ENCODE measurements at regions not wholly inside any gene's neighbourhood (a gene's known extent, or its start where the extent isn't known, plus 50 kb on each side); places are given as distances from the start of the nearest gene placed in this dataset.
A peak's percentile ranks its signal among the peaks of the same experiment; 100 is the strongest.

DNA sequence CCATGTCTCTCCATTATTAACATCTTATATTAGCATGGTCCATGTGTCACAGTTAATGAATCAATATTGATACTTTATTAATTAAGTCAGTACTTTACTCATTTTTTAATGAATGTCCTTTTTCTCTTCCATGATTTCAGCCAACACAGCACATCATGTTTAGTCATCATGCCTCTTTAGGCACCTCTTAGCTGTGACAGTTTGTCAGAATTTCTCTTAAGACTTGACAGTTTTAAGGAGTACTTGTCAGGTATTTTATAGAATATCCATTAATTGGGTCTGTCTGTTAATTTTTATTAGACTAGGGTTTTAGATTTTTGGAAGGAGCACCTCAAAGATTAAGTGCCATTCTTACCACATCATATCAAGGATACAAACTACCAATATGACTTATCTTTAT is 729.4 kb downstream of the HACE1 start:
- no peaks in the 10 kb centered on the region for H3K36me3 ChIP-seq (ENCODE audit: control insufficient read depth, insufficient read depth, low read length)
- no peak overlapping the region for H3K4me3 ChIP-seq (ENCODE audit: low read length)
- no peak for DNase-seq (ENCODE audit: low read depth, low spot score)
- no peak overlapping the region for H3K27ac ChIP-seq (ENCODE audit: low read length)
- H3K9me3 ChIP-seq (ENCODE audit: control insufficient read depth, insufficient read depth, low read length): no peaks in the 10 kb centered on the region
- H3K27me3 ChIP-seq (ENCODE audit: control insufficient read depth, insufficient read depth, low read length): no peaks in the 10 kb centered on the region
- no peaks in the 10 kb centered on the region for H3K4me1 ChIP-seq (ENCODE audit: control insufficient read depth, insufficient read depth, low read length)

DNA sequence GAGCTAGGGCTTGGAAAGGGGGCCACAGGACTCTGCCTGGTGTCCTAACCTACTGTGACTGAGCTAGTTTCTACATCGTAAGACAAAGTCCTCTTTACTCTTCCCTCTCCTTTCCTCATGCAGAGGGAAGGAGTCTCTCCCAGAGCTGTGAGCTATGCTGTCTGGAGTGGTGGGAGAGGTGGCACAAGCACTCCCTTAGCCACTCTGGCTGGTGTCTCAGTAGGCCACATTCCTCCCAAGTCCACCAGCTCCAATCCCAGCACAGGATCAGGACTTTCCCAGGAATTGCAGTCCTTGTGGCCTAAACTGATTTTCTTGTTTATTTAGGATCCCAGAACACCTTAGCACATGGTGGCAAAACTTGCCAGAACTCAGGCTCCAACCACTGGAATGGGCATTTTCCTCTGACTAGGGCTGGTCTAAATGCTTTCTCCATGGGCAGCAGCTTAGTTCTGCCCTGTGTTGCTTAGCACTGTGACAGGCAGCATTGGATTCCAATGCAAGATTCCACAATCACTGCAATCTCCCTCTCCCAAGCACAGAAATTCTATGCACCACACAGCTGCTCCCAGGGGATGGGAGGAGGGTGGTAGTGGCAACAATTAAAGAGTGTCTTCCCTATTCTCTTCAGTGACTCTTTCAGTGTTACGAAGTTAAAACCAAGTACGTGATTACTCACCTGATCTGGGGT is 733.3 kb downstream of the HACE1 start:
- no peak for DNase-seq (ENCODE audit: low read depth, low spot score)

DNA sequence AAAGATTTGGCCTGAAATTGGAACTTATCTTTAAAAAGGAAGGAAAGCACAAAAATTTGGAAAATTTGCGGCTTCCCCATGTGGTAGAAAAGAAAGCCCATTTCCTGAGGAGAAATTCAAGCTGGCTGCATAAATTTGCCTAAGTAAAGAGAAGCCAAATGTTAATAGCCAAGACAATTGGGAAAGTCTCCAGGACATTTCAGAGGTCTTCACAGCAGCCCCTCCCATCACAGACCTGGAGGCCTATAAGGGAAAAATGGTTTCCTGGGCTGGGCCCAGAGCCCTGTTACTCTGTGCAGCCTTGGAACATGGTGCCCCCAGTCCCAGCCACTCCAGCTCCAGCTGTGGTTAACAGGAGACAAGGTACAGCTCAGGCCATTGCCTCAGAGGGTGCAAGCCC is 736.5 kb downstream of the HACE1 start:
- Histone ChIP-seq H3K36me3 (ENCODE audit: control insufficient read depth, insufficient read depth, low read length) (no peaks in the 10 kb centered on the region), H3K9me3 (ENCODE audit: control insufficient read depth, insufficient read depth, low read length) (no peaks in the 10 kb centered on the region), H3K4me3 (ENCODE audit: low read length) (no peak overlapping the region), H3K4me1 (ENCODE audit: control insufficient read depth, insufficient read depth, low read length) (peaks cover 2% of the 10 kb centered on the region; the same call in 1 of the 2 replicates), H3K27ac (ENCODE audit: low read length) (no peak overlapping the region), H3K27me3 (ENCODE audit: control insufficient read depth, insufficient read depth, low read length) (no peaks in the 10 kb centered on the region)
- WGBS (ENCODE audit: insufficient coverage, insufficient read length): no CpG with 5 or more reads among the region's 1 CpG
- peak; percentile 16 for DNase-seq (ENCODE audit: low read depth, low spot score)

More for the DNA sequence above, 733.3 kb downstream of the HACE1 start:
- Histone ChIP-seq H3K4me3 (ENCODE audit: low read length) (no peak overlapping the region), H3K27ac (ENCODE audit: low read length) (no peak overlapping the region), H3K9me3 (ENCODE audit: control insufficient read depth, insufficient read depth, low read length) (no peaks in the 10 kb centered on the region), H3K36me3 (ENCODE audit: control insufficient read depth, insufficient read depth, low read length) (no peaks in the 10 kb centered on the region), H3K27me3 (ENCODE audit: control insufficient read depth, insufficient read depth, low read length) (no peaks in the 10 kb centered on the region), H3K4me1 (ENCODE audit: control insufficient read depth, insufficient read depth, low read length) (peaks cover 2% of the 10 kb centered on the region; the same call in 1 of the 2 replicates)
- no CpG with 5 or more reads among the region's 3 CpGs for WGBS (ENCODE audit: insufficient coverage, insufficient read length)

DNA sequence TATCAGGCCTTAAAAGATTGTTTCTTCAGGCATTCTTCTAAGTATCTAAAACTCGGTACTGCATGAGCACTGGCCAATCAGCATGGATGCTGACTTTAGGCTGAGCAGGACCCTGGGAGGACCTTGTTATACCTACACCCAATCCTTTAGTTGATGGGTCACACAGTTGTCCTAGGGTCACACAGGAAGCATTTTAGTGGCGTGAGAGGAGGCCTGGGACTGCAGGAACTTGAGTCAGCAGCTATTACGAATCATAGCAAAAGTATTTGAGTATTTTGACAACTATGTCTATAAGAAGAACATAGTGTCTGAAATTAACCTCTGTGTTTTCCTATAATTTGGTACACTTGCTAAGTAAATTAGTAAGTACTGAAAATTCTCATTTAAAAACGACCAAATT is 741.4 kb downstream of the HACE1 start:
- no CpG with 5 or more reads among the region's 4 CpGs for WGBS (ENCODE audit: insufficient coverage, insufficient read length)

DNA sequence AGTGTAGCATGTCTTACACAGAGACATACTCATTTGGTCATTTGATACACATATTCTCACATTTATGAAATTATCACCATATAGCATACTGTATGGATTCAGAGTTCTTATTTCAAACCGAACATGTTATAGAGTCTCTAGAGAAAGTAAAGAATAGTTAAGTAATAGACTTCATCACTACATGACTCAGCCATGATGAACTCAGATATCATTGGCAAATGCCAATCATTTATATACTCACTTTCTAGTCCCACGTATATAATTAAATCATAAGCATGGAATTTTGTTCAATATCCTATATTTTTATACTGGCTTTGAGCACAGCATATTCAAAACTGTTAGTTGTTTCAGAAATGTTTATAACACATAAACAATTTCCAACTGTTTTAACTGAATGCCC is 749.9 kb downstream of the HACE1 start:
- no CpG with 5 or more reads among the region's 2 CpGs for WGBS (ENCODE audit: insufficient coverage, insufficient read length)
- Histone ChIP-seq H3K9me3 (ENCODE audit: control insufficient read depth, insufficient read depth, low read length) (no peaks in the 10 kb centered on the region), H3K27ac (ENCODE audit: low read length) (no peak overlapping the region), H3K4me3 (ENCODE audit: low read length) (no peak overlapping the region), H3K36me3 (ENCODE audit: control insufficient read depth, insufficient read depth, low read length) (no peaks in the 10 kb centered on the region), H3K4me1 (ENCODE audit: control insufficient read depth, insufficient read depth, low read length) (no peaks in the 10 kb centered on the region), H3K27me3 (ENCODE audit: control insufficient read depth, insufficient read depth, low read length) (no peaks in the 10 kb centered on the region)
- no peak for DNase-seq (ENCODE audit: low read depth, low spot score)

More for the DNA sequence above, 741.4 kb downstream of the HACE1 start:
- H3K27me3 ChIP-seq (ENCODE audit: control insufficient read depth, insufficient read depth, low read length): no peaks in the 10 kb centered on the region
- no peak overlapping the region for H3K27ac ChIP-seq (ENCODE audit: low read length)
- no peaks in the 10 kb centered on the region for H3K36me3 ChIP-seq (ENCODE audit: control insufficient read depth, insufficient read depth, low read length)
- H3K9me3 ChIP-seq (ENCODE audit: control insufficient read depth, insufficient read depth, low read length): no peaks in the 10 kb centered on the region
- H3K4me1 ChIP-seq (ENCODE audit: control insufficient read depth, insufficient read depth, low read length): no peaks in the 10 kb centered on the region
- no peak for DNase-seq (ENCODE audit: low read depth, low spot score)
- H3K4me3 ChIP-seq (ENCODE audit: low read length): no peak overlapping the region

DNA sequence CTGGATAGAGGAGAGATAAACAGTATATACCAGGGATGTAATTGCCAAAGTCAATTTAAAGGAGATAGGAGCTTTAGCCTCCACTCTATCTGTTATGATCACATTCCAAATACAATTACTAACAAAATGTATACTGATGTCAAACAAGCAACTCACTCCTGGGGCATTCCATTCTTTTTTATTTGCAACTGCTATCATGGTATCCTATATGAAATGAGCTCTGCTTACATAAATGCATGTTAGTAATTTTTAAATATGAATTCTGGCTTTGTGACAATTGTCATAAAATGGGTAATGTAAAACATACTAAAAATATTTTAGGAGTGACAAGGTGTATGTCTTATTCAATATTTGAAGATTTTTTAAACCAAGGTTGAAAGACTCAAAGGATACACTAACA is 751.1 kb downstream of the HACE1 start:
- Histone ChIP-seq H3K4me1 (ENCODE audit: control insufficient read depth, insufficient read depth, low read length) (no peaks in the 10 kb centered on the region), H3K4me3 (ENCODE audit: low read length) (no peak overlapping the region), H3K9me3 (ENCODE audit: control insufficient read depth, insufficient read depth, low read length) (no peaks in the 10 kb centered on the region), H3K27ac (ENCODE audit: low read length) (no peak overlapping the region), H3K27me3 (ENCODE audit: control insufficient read depth, insufficient read depth, low read length) (no peaks in the 10 kb centered on the region), H3K36me3 (ENCODE audit: control insufficient read depth, insufficient read depth, low read length) (no peaks in the 10 kb centered on the region)
- DNase-seq (ENCODE audit: low read depth, low spot score): no peak

DNA sequence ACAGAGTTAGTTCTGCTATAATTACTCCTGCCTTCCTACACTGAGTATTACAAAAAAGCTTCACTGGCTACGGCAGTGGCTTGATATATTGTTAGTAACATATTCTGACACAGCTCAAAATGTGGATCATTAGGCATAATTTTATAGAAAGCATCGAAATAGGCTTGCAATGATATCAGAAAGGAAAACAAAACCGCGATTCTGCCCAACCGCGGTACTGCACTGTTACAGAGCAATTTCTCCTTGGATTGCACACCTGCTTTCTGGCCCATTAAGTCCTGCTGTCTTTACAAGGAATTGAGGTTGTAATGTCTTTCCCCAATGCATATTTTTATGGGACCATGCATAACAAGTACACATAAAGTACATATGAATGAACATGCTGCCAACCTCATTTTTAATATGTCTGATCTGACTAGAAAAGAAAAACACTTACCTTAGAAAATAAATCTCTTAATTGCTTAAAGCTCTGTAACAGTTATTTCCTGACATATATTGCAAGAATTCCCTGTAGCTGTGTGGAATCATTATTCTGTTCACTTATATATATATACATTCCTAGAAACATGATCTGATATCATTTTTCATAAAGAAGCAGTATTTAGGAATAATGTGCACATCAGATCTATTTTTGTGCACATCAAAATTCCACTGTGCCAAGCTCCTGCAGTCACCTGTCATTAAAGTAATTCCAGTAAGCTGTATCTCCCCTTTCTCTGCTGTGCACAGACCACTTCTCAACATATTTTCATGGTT is 763.9 kb downstream of the HACE1 start:
- Histone ChIP-seq H3K9me3 (ENCODE audit: control insufficient read depth, insufficient read depth, low read length) (no peaks in the 10 kb centered on the region), H3K4me3 (ENCODE audit: low read length) (no peak overlapping the region), H3K27ac (ENCODE audit: low read length) (no peak overlapping the region), H3K36me3 (ENCODE audit: control insufficient read depth, insufficient read depth, low read length) (no peaks in the 10 kb centered on the region), H3K27me3 (ENCODE audit: control insufficient read depth, insufficient read depth, low read length) (no peaks in the 10 kb centered on the region), H3K4me1 (ENCODE audit: control insufficient read depth, insufficient read depth, low read length) (no peaks in the 10 kb centered on the region)
- WGBS (ENCODE audit: insufficient coverage, insufficient read length): no CpG with 5 or more reads among the region's 6 CpGs
- no peak for DNase-seq (ENCODE audit: low read depth, low spot score)

DNA sequence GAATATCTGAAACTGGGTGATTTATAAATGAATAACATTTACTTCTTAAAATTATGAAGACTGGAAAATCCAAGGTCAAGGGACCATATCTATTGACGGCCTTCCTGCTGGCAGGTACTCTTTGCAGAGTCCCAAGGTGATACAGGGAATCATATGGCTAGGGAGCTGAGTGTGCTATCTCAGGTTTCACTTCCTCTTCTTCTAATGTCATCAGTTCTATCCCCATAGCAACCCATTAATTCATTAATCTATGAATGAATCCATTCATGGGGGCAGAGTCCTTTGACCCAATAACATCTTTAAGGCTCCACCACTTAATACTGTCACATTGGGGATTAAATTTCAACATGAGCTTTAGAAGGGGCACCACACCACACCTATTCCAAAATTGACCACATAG is 772.0 kb downstream of the HACE1 start:
- no peak for DNase-seq (ENCODE audit: low read depth, low spot score)

DNA sequence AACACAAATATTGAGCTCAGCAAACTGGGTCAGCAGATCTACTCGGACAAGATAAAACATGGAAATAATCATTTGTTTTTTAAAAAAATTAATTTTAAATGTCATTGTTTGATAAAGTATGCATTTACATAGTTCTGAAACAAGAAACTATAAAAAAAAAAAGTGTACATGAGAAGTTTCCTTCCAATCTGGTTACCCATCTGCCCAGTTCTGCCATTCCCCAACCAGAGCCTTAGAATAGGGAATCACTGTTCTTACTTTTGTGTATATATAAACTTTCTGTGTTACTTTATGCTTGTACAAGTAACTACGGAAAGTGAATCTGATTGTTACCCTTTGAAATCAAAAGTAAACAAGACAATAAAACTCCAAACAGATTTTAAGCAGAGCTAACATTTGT is 791.4 kb downstream of the HACE1 start:
- no CpG with 5 or more reads among the region's 2 CpGs for WGBS (ENCODE audit: insufficient coverage, insufficient read length)
- H3K4me1 ChIP-seq (ENCODE audit: control insufficient read depth, insufficient read depth, low read length): no peaks in the 10 kb centered on the region
- H3K27ac ChIP-seq (ENCODE audit: low read length): no peak overlapping the region
- DNase-seq (ENCODE audit: low read depth, low spot score): no peak
- H3K27me3 ChIP-seq (ENCODE audit: control insufficient read depth, insufficient read depth, low read length): no peaks in the 10 kb centered on the region
- no peak overlapping the region for H3K4me3 ChIP-seq (ENCODE audit: low read length)
- no peaks in the 10 kb centered on the region for H3K36me3 ChIP-seq (ENCODE audit: control insufficient read depth, insufficient read depth, low read length)
- no peaks in the 10 kb centered on the region for H3K9me3 ChIP-seq (ENCODE audit: control insufficient read depth, insufficient read depth, low read length)

More for the DNA sequence above, 772.0 kb downstream of the HACE1 start:
- no peaks in the 10 kb centered on the region for H3K36me3 ChIP-seq (ENCODE audit: control insufficient read depth, insufficient read depth, low read length)
- H3K27ac ChIP-seq (ENCODE audit: low read length): no peak overlapping the region
- no peaks in the 10 kb centered on the region for H3K4me1 ChIP-seq (ENCODE audit: control insufficient read depth, insufficient read depth, low read length)
- no peaks in the 10 kb centered on the region for H3K9me3 ChIP-seq (ENCODE audit: control insufficient read depth, insufficient read depth, low read length)
- WGBS (ENCODE audit: insufficient coverage, insufficient read length): no CpG with 5 or more reads among the region's 1 CpG
- H3K4me3 ChIP-seq (ENCODE audit: low read length): no peak overlapping the region
- no peaks in the 10 kb centered on the region for H3K27me3 ChIP-seq (ENCODE audit: control insufficient read depth, insufficient read depth, low read length)

DNA sequence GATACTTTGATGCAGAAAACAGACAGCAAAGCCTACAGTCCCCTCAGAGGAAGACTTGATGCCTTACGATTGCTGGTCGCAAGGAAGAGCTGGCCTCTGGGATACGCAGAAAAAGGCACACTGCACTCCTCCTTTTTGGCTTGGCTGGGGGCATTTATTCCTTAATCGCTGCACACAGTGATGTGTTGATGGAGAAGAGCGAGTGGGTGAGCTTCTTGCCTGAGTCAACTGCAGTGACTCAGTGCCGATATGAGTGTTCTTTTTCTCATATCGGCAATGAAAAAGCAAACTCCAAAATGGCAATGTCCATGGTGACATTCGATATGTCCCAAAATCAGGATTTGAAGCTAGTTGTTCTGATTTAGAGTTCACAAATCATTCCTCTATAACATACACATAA is 794.8 kb downstream of the HACE1 start:
- DNase-seq (ENCODE audit: low read depth, low spot score): no peak
- Histone ChIP-seq H3K27ac (ENCODE audit: low read length) (no peak overlapping the region), H3K9me3 (ENCODE audit: control insufficient read depth, insufficient read depth, low read length) (no peaks in the 10 kb centered on the region), H3K4me3 (ENCODE audit: low read length) (no peak overlapping the region), H3K4me1 (ENCODE audit: control insufficient read depth, insufficient read depth, low read length) (no peaks in the 10 kb centered on the region), H3K27me3 (ENCODE audit: control insufficient read depth, insufficient read depth, low read length) (no peaks in the 10 kb centered on the region), H3K36me3 (ENCODE audit: control insufficient read depth, insufficient read depth, low read length) (no peaks in the 10 kb centered on the region)
- no CpG with 5 or more reads among the region's 8 CpGs for WGBS (ENCODE audit: insufficient coverage, insufficient read length)

DNA sequence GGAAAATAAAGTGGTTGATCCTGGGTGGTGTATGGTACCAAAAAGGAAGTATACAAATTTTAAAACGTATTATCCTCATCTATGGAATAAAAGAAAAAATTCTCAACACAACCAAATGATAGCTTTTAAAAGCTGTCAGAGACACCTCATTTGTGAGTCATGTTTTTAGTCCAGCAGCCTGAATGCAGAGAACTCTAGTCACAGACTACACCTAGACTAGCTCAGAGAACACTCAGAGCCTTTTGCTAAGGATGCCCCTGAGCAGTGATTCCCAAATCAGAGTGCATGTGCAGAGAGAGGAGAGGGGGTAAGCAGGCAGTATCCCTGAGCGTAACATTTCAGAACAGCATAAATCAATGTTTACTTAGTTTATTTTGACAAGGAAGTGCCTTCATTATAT is 809.3 kb downstream of the HACE1 start:
- H3K27ac ChIP-seq (ENCODE audit: low read length): no peak overlapping the region

More for the DNA sequence above, 809.3 kb downstream of the HACE1 start:
- WGBS (ENCODE audit: insufficient coverage, insufficient read length): no CpG with 5 or more reads among the region's 2 CpGs
- Histone ChIP-seq H3K36me3 (ENCODE audit: control insufficient read depth, insufficient read depth, low read length) (no peaks in the 10 kb centered on the region), H3K27me3 (ENCODE audit: control insufficient read depth, insufficient read depth, low read length) (no peaks in the 10 kb centered on the region), H3K4me1 (ENCODE audit: control insufficient read depth, insufficient read depth, low read length) (no peaks in the 10 kb centered on the region), H3K4me3 (ENCODE audit: low read length) (no peak overlapping the region), H3K9me3 (ENCODE audit: control insufficient read depth, insufficient read depth, low read length) (no peaks in the 10 kb centered on the region)
- DNase-seq (ENCODE audit: low read depth, low spot score): no peak

Data from iPS DF 6.9 (cell line).